ENCODE measurements at regions not wholly inside any gene's neighbourhood (a gene's known extent, or its start where the extent isn't known, plus 50 kb on each side); places are given as distances from the start of the nearest gene placed in this dataset.

- TF ChIP-seq CTCF (IDR thresholded peaks at IDR 0.05) (no peak), POLR2AphosphoS5 (IDR thresholded peaks at IDR 0.05) (no peak)
These were observed 864.3 kb upstream of the SOX11 start for GRCh38 chr2:4827836-4828235.

Data from breast epithelium (tissue), 3 donors.